ENCODE measurements at regions not wholly inside any gene's neighbourhood (a gene's known extent, or its start where the extent isn't known, plus 50 kb on each side); places are given as distances from the start of the nearest gene placed in this dataset.

- TF ChIP-seq, protein P1, sequence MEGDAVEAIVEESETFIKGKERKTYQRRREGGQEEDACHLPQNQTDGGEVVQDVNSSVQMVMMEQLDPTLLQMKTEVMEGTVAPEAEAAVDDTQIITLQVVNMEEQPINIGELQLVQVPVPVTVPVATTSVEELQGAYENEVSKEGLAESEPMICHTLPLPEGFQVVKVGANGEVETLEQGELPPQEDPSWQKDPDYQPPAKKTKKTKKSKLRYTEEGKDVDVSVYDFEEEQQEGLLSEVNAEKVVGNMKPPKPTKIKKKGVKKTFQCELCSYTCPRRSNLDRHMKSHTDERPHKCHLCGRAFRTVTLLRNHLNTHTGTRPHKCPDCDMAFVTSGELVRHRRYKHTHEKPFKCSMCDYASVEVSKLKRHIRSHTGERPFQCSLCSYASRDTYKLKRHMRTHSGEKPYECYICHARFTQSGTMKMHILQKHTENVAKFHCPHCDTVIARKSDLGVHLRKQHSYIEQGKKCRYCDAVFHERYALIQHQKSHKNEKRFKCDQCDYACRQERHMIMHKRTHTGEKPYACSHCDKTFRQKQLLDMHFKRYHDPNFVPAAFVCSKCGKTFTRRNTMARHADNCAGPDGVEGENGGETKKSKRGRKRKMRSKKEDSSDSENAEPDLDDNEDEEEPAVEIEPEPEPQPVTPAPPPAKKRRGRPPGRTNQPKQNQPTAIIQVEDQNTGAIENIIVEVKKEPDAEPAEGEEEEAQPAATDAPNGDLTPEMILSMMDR (IDR thresholded peaks at IDR 0.05): no peak
- TF ChIP-seq POLR2A (IDR thresholded peaks at IDR 0.05): no peak
- TF ChIP-seq POLR2AphosphoS5 (IDR thresholded peaks at IDR 0.05): no peak
- TF ChIP-seq EP300 (IDR thresholded peaks at IDR 0.05): no peak
Observed at GRCh38 chr2:122315306-122315705, 559.9 kb downstream of the TSN start.
